ENCODE measurements at regions not wholly inside any gene's neighbourhood (a gene's known extent, or its start where the extent isn't known, plus 50 kb on each side); places are given as distances from the start of the nearest gene placed in this dataset.
"Not testable (repeated sequence)": the region's sequence is repeated elsewhere in the genome, so short reads cannot be mapped to it uniquely, and the experiment has no call there.

GRCh38 chr9:89856950-89857349 lies 252.1 kb downstream of the GADD45G start:
- TF ChIP-seq POLR2A (IDR thresholded peaks at IDR 0.05; ENCODE audit: low read length); GATA1 (IDR thresholded peaks at IDR 0.05; ENCODE audit: low read depth, low read length): not testable (repeated sequence)
